DMS114 treated with DMSO at 0.1 percent for 48 hours (cell line): ENCODE measurements at regions not wholly inside any gene's neighbourhood (a gene's known extent, or its start where the extent isn't known, plus 50 kb on each side); places are given as distances from the start of the nearest gene placed in this dataset.

Experiments
- DNase-seq: peaks from one replicate; lab custom pipeline; 2025; ENCODE audit not compliant: unreplicated experiment; lab: John Stamatoyannopoulos, UW

- no peak for DNase-seq
These were observed 85.0 kb upstream of the TACR1 start for GRCh38 chr2:75284345-75284744.

- no peak for DNase-seq
These were observed 79.6 kb upstream of the TACR1 start for GRCh38 chr2:75278821-75279379.

- DNase-seq = no peak
These were observed 79.0 kb upstream of the TACR1 start for GRCh38 chr2:75278314-75278713.

DNA sequence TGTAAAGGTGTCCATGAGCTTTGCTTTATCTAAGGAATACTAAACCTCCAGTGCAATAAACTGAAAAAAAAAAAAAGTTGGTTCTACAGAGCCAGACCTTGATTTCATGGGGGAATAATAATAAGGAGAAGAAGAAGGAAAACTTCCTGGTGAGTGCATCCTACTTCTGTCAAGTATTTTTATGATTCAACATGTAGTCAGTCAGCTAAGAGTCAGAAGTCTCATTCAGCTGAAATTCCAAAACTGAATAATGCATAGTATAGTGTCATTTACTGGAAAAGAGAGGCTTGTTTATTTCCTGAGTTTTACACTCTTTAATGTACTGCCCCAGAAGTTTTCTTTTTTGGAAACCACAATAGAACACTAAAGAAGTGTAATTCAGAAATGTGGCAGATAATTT lies 77.8 kb upstream of the TACR1 start:
- DNase-seq = no peak

DNA sequence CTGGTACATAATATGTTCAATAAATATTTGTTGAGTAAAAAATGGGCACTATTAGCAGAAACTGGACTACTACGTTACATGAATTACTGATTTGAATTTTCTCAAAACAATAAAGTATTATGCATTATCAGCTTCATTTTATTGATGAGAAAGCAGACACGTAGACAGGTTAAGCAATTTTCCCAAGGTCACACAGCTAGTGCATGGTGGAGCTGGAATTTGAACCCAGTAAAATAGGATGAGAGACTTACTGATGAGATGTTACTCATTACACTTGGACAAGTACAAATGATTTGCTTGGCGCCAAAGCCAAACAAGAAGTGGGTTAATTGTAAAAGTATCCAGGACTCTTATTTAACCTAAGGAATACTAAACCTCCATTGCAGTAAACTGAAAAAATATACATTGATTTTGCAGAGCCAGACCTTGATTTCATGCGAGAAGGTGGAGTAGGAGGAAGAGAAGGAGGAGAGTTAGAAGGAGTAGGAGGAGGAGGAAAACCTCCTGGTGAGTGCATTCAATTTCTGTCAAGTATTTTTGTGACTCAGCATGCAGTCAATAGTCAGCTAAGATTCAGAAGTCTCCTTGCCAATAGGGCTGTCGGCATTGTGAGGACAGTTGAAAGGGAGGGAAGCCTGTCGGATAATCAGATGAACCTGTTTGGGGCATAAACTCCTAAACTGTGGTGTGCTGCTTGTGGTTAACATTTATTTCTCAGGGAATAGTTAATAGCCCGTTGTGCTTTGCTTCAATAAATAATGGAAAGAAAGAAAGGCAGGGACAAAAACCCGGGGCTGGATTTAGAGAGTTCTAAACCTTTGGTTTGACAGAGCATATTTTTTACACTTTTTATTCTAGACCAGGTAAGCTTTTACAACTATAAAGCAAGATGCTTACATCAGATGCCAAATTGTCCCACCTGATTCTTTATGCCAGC lies 77.0 kb upstream of the TACR1 start:
- no peak for DNase-seq

GRCh38 chr2:75274936-75275335 lies 75.6 kb upstream of the TACR1 start:
- DNase-seq = no peak

- DNase-seq = no peak
These were observed 68.8 kb upstream of the TACR1 start for GRCh38 chr2:75268112-75268511.

- DNase-seq = no peak
These were observed 62.6 kb upstream of the TACR1 start for GRCh38 chr2:75261923-75262322.

DNA sequence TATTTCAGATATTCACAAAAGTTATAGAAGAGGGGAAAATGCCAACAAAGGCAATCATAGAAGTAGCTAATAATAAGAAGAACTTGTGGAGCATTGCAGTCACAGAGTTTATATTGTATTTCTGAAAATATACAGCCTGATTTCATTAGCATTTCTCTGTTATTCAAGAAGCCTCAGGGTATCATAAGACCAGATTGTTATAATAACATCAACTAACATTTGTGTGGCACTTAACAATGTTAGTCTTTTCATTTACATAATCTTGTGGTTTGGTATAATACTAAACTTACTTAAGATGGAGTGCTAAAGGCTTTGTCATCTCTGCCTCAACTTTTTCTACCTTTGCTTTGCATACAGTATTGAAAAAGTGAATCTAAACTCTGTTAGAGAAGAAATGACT lies 61.6 kb upstream of the TACR1 start:
- DNase-seq = no peak

- DNase-seq = no peak
These were observed 59.3 kb upstream of the TACR1 start for GRCh38 chr2:75258620-75259019.

GRCh38 chr2:75256485-75256884 lies 57.2 kb upstream of the TACR1 start:
- DNase-seq = no peak

GRCh38 chr2:75253526-75253925 lies 54.2 kb upstream of the TACR1 start:
- DNase-seq = no peak

DNA sequence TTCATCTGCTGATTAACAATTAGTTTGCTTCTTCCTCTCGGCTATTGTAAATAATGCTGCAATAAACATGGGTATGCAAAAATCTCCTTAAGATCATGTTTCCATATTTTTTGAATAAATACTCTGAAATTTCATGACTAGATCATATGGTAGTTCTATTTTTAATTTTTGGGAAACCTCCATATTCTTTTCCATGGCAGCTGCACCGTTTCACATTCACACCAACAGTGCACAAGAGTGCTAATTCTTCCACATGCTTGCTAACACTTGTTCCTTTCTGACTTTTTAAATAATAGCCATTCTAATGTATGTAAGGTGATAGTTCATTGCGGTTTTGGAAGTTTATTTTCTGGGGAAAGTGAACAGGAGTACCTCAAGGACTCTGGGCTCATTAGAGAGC lies 52.6 kb upstream of the TACR1 start:
- no peak for DNase-seq
